ENCODE measurements at regions not wholly inside any gene's neighbourhood (a gene's known extent, or its start where the extent isn't known, plus 50 kb on each side); places are given as distances from the start of the nearest gene placed in this dataset.
"Not testable (repeated sequence)": the region's sequence is repeated elsewhere in the genome, so short reads cannot be mapped to it uniquely, and the experiment has no call there.

- no peak for DNase-seq
Measured at GRCh38 chr3:110925798-110926197, 145.8 kb upstream of the NECTIN3 start.

- no peak for DNase-seq
Measured at GRCh38 chr3:110928016-110928662, 143.5 kb upstream of the NECTIN3 start.

GRCh38 chr3:110929816-110930215 is 141.8 kb upstream of the NECTIN3 start:
- no peak for DNase-seq

GRCh38 chr3:110932567-110932966 is 139.0 kb upstream of the NECTIN3 start:
- DNase-seq = no peak

- DNase-seq = no peak
Measured at GRCh38 chr3:110933821-110934426, 137.7 kb upstream of the NECTIN3 start.

GRCh38 chr3:110938629-110939028 is 133.0 kb upstream of the NECTIN3 start:
- DNase-seq = no peak

GRCh38 chr3:110940055-110940454 is 131.6 kb upstream of the NECTIN3 start:
- no peak for DNase-seq

- no peak for DNase-seq
Measured at GRCh38 chr3:110944782-110945181, 126.8 kb upstream of the NECTIN3 start.

- no peak for DNase-seq
Measured at GRCh38 chr3:110946810-110947209, 124.8 kb upstream of the NECTIN3 start.

- DNase-seq = not testable (repeated sequence)
Measured at GRCh38 chr3:110949194-110949593, 122.4 kb upstream of the NECTIN3 start.

DNA sequence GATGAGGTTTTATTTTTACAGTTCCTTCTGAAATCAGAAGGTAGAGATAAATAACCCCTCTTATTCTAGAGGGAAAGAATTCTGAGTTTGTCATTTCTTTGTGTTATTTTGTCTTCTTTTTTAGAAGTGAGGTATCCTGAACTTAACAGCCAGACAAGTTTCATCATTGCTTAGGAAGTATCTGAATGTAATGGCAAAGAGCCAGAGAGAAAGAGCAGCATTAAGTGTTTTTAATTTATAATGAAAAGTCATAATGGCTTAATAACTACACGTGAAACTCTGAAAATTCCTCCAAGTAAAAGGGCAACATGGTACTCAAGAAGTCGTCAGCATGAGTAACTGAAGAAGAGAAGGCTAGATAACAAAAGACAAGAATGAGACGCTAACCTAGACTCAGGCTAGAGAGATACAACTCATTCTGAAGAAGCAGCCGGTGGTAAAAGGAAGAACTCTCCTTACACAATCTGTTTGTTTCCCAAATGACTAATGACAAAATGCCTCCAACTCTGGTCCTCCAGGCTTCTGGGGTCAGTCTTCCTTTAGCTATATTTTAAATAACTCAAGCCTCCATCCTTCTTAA is 116.2 kb upstream of the NECTIN3 start:
- DNase-seq = no peak

GRCh38 chr3:110956081-110956480 is 115.5 kb upstream of the NECTIN3 start:
- no peak for DNase-seq

GRCh38 chr3:110957247-110958025 is 114.2 kb upstream of the NECTIN3 start:
- no peak for DNase-seq

DNA sequence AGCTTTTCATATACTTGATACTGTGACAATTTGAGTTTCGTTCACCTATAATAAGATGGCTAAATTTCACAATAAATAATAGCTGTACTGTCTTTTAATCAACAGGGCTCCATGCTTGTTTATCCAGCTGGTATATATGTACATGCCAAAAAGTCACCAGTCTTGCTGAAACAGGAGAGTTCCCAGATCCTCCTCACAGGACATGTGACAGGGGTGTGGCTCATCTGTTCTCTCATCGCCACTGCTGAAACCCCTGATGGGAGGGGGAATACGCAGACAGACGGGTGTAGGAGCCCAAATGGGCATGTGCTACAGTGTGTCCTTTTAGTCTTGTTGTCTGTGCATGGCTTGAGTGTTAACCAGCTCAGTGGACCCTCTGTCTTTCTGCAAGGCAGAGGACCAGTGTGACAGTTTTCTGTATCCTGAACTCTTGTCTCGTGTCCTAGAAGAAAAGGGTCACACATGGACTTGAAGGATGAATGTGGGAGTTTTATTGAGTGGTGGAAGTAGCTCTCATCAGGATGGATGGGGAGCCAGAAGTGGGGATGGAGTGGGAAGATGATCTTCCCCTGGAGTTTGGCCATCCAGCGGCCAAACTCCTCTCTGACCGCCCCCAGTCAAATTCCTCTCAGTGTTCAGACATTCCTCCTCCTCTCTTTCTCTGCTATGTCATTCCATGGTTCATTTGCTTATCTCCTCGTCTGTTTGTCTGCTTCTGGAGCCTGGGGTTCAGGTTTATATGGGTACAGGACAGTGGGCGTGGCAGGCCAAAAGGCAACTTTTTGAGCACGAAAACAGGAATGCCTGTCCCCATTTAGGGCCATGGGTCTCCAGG is 113.1 kb upstream of the NECTIN3 start:
- no peak for DNase-seq

DNA sequence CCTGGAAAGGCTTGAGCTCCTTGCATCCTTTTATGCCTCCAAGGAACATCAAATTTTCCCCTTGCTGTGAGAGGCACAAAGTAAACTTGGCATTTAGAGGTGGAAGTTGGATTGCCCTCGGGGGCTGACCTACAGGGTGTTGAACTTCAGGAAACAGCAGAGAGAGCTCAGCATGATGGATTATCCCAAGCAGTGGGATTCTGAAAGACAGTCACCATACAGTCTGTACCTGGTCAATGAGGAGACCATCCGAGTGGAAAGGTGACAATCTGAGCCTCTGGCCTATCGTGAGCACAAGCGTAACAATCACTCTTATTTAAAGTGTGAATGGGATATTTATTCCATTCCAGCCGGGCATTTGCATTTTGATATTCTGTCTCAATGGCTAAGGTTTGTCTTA is 105.6 kb upstream of the NECTIN3 start:
- DNase-seq = no peak

- no peak for DNase-seq
Measured at GRCh38 chr3:110966966-110967663, 104.5 kb upstream of the NECTIN3 start.

DNA sequence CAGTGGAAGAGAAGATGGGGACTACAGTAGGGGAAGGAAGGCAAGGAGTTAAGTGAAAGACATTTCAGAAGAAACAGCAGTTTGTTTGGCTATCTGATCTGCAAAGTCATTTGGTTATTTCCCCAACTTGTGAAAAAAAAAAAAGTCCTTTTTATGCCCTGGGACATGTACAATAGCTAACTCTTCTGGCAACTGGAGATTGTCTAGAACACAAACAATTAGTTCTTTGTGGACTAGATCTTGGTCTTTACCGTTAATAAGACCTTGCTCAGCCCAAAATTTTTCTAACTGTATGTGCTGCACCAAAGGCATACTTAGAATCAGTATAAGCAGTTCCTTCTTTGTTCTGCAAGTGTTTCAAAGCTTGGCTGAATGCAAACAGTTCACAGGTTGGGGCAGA is 103.5 kb upstream of the NECTIN3 start:
- DNase-seq = no peak

GRCh38 chr3:110969229-110970211 is 102.1 kb upstream of the NECTIN3 start:
- no peak for DNase-seq

- no peak for DNase-seq
Measured at GRCh38 chr3:110971010-110971601, 100.5 kb upstream of the NECTIN3 start.

DNA sequence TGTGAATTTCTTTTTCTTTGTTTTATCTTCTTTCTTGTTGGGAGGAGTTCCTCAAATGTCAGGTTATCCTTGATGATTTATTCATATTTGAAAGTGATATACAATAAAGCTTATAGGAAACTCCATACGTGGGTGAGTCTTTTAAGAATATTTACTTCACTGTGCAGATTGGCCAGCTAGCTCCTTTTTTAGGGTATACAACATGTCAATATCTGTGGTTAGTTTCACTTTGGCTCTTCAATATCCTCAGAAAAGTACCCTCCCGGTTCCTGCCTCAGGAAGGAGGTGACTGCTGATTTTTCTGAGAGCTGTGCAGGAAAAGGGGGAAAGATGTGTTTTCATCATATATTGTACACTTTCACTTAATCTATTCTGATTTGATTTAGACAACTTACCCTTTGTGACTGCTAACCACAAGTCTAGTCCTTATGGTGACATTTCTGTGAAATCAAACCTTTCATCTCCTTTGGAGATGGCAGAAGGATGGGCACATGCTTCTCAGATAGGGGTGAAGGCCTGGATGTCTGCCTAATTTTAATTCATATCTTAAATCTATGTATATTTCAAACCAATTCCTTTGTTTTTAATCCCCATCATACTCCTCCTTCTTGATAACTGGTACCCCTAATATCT is 98.2 kb upstream of the NECTIN3 start:
- no peak for DNase-seq

All from NCI-H1436 treated with DMSO at 0.1 percent for 48 hours (cell line).